Endothelial cell of umbilical vein (primary cell): ENCODE measurements at regions not wholly inside any gene's neighbourhood (a gene's known extent, or its start where the extent isn't known, plus 50 kb on each side); places are given as distances from the start of the nearest gene placed in this dataset.

Source experiments
- BruUV-seq: library from RNA; stranded (reverse); fragments of 400-500 nt; replicated peaks from 2 replicates; lab custom pipeline; 2021; lab: Mats Ljungman, UMichigan
- CTCF ChIA-PET: fragments of 300-600, 350-600 bp; sonication (Branson Sonifier 250); formaldehyde crosslinking; loops from one replicate; lab custom pipeline; 2021; ENCODE audit warnings: antibody characterized with exemption, inconsistent platforms; lab: Charles Lee
- POLR2A ChIA-PET: fragments of 300-600, 350-600 bp; sonication (Branson Sonifier 250); formaldehyde crosslinking; loops from one replicate; lab custom pipeline; 2021; ENCODE audit warnings: antibody characterized with exemption, inconsistent platforms; lab: Charles Lee
- DNase-seq: peaks from one replicate; pipeline ENCODE4 v3.0.0-alpha.2; 2011; ENCODE audit warnings: low read depth, low spot score
- FAIRE-seq: peaks from 2 replicates; lab custom pipeline; 2011; peaks lifted over from hg19 to GRCh38; lab: Jason Lieb, UNC
- H2AFZ ChIP-seq: 2 replicates; pipeline ENCODE4 v1.6.0; 2012; ENCODE audit warnings: low read depth, low read length, control low read depth, inconsistent platforms
- H3K27ac ChIP-seq: 2 replicates; pipeline ENCODE4 v1.5.1; 2011; ENCODE audit warnings: low read depth, mild to moderate bottlenecking, control low read depth, low read length, moderate library complexity; ENCODE audit not compliant: insufficient read depth
- H3K27me3 ChIP-seq, 2 experiments: 2 replicates each; pipeline versions ENCODE4 v1.6.0 to v1.6.1; 2011; ENCODE audit warnings: low read length in 2 of 2, mixed read lengths in 1 of 2; ENCODE audit not compliant: control insufficient read depth in 2 of 2, insufficient read depth in 2 of 2
- H3K36me3 ChIP-seq, 2 experiments: 2 replicates in 1 of 2; 3 replicates in 1 of 2; pipeline ENCODE4 v1.5.1; 2011; ENCODE audit warnings: low read length in 2 of 2, mild to moderate bottlenecking in 1 of 2, moderate library complexity in 1 of 2; ENCODE audit not compliant: control insufficient read depth in 2 of 2, insufficient read depth in 2 of 2; ENCODE audit errors: extremely low read depth in 1 of 2
- H3K4me1 ChIP-seq: 3 replicates; pipeline ENCODE4 v1.5.1; 2011; ENCODE audit warnings: mild to moderate bottlenecking, low read length; ENCODE audit not compliant: control insufficient read depth, insufficient read depth; ENCODE audit errors: extremely low read depth
- H3K4me2 ChIP-seq: 2 replicates; pipeline ENCODE4 v1.6.1; 2011; ENCODE audit warnings: low read length, control low read depth, mixed read lengths; ENCODE audit not compliant: insufficient read depth
- H3K4me3 ChIP-seq, 3 experiments: fragments of 200-600 bp in 1 of 3; sonication (generic), shearing (Covaris generic) in 1 of 3; replicated peaks in 1 of 3; 2 replicates each; pipeline ENCODE4 v1.5.1; 2011 to 2016; ENCODE audit warnings: control low read depth in 3 of 3, low read length in 3 of 3, mild to moderate bottlenecking in 2 of 3, inconsistent platforms in 1 of 3, low read depth in 1 of 3, moderate library complexity in 1 of 3; ENCODE audit not compliant: insufficient read depth in 1 of 3
- H3K79me2 ChIP-seq: 2 replicates; pipeline ENCODE4 v1.6.0; 2012; ENCODE audit warnings: low read length, inconsistent platforms; ENCODE audit not compliant: control insufficient read depth, insufficient read depth
- H3K9ac ChIP-seq: replicated peaks from 2 replicates; pipeline ENCODE3; 2011; ENCODE audit warnings: low read length, control low read depth; ENCODE audit not compliant: insufficient read depth; ENCODE audit errors: extremely low read depth
- H3K9me1 ChIP-seq: replicated peaks from 3 replicates; pipeline ENCODE4 v1.6.0; 2011; ENCODE audit warnings: mild to moderate bottlenecking, low read length; ENCODE audit not compliant: control insufficient read depth, insufficient read depth; ENCODE audit errors: extremely low read depth
- H3K9me3 ChIP-seq: replicated peaks from 2 replicates; pipeline ENCODE4 v1.5.1; 2012; ENCODE audit warnings: low read length, inconsistent platforms; ENCODE audit not compliant: control insufficient read depth, insufficient read depth
- H4K20me1 ChIP-seq: replicated peaks from 2 replicates; pipeline ENCODE3; 2011; ENCODE audit warnings: mild to moderate bottlenecking, low read length; ENCODE audit not compliant: control insufficient read depth, insufficient read depth; ENCODE audit errors: extremely low read depth
- EZH2 ChIP-seq: IDR thresholded peaks from 2 replicates; pipeline ENCODE4 v1.6.1; 2012; ENCODE audit warnings: borderline replicate concordance, low read depth, mild to moderate bottlenecking, moderate library complexity, low read length, inconsistent platforms; ENCODE audit not compliant: severe bottlenecking
- FOS ChIP-seq: IDR thresholded peaks from 2 replicates; pipeline ENCODE4 v1.6.1; 2011; ENCODE audit warnings: mild to moderate bottlenecking, low read length, moderate library complexity, borderline replicate concordance; ENCODE audit not compliant: insufficient read depth
- GATA2 ChIP-seq: IDR thresholded peaks from 2 replicates; pipeline ENCODE4 v1.7.0; 2011; ENCODE audit warnings: low read depth, mild to moderate bottlenecking, moderate library complexity, mixed read lengths, low read length; ENCODE audit not compliant: insufficient read length, insufficient read depth
- JUN ChIP-seq: IDR thresholded peaks from 2 replicates; pipeline ENCODE4 v1.6.1; 2011; ENCODE audit warnings: borderline replicate concordance, low read depth; ENCODE audit not compliant: insufficient read length, insufficient read depth
- MYC ChIP-seq: IDR thresholded peaks from one replicate; pipeline ENCODE4 v1.6.1; 2011; ENCODE audit warnings: mild to moderate bottlenecking, low read depth, low read length
- POLR2A ChIP-seq: IDR thresholded peaks from 2 replicates; pipeline ENCODE4 v1.6.1; 2012; ENCODE audit warnings: low read depth, mild to moderate bottlenecking, control low read depth, low read length
- POLR2AphosphoS5 ChIP-seq: IDR thresholded peaks from 2 replicates; pipeline ENCODE4 v1.6.1; 2012; ENCODE audit warnings: low read depth, mild to moderate bottlenecking, control low read depth, low read length, moderate library complexity; ENCODE audit not compliant: insufficient read depth
- dilution Hi-C: fragments of 300-500 bp; cut with MboI; formaldehyde crosslinking; loops from one replicate; pipeline ENCODE4 v1.15.0; 2019; ENCODE audit warnings: low sequenced_read_pairs; ENCODE audit not compliant: extremely low pct_ligation_motif_present
- intact Hi-C: fragments of 100-400 bp; cut with micrococcal nuclease; formaldehyde crosslinking; loops from one replicate; pipeline ENCODE4 v1.10.0; 2022
- TF ChIP-seq, protein P1 (sequence below), 2 donors: IDR thresholded peaks; 1 replicate in 1 of 2; 2 replicates in 1 of 2; pipeline ENCODE4 v1.5.1; 2011; ENCODE audit warnings: low read length in 2 of 2, mild to moderate bottlenecking in 2 of 2, moderate library complexity in 2 of 2, control low read depth in 1 of 2, inconsistent platforms in 1 of 2, low read depth in 1 of 2; ENCODE audit not compliant: insufficient read depth in 1 of 2; ENCODE audit errors: extremely low read depth in 1 of 2
- TF ChIP-seq, protein P2 (sequence below): IDR thresholded peaks from 2 replicates; pipeline ENCODE4 v1.6.1; 2011; ENCODE audit not compliant: insufficient read depth, insufficient read length

DNA sequence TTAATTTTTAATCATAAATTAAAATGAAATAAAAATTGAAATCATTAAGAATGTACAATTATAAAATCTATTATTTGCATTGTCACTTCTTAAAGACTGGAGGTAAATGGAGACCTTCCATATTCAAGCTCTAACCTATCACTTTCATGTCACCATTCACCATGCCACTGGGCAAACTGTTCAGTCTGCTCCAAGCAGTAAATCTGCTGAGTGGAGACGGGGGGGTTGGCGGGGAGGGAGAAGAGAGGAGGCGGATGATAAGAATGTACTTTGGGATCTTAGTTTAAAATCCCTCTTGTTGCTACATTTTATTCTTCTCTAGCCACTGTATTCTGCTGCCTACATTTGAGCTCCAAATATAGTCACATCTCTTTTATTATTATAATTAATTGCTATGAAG is 365.9 kb upstream of the NFIA start:
- Histone ChIP-seq H3K27ac (no peak overlapping the region), H2AFZ (no peak overlapping the region), H3K9ac (no peak overlapping the region), H3K9me3 (no peaks in the 10 kb centered on the region), H3K4me3 (no peak overlapping the region), H3K4me2 (no peak overlapping the region), H3K4me1 (no peaks in the 10 kb centered on the region), H3K36me3 (no peaks in the 10 kb centered on the region), H3K79me2 (no peaks in the 10 kb centered on the region), H3K27me3 (no peaks in the 10 kb centered on the region), H4K20me1 (no peaks in the 10 kb centered on the region), H3K9me1 (no peaks in the 10 kb centered on the region)
- no TSS peak for BruUV-seq
- DNase-seq (no peak), FAIRE-seq (no peak)
- ChIA-PET POLR2A (no interaction called here), CTCF (no interaction called here)
- intact Hi-C loops: no loop called here
- dilution Hi-C loops: no loop called here
- no peak for TF ChIP-seq MYC
- no peak for TF ChIP-seq POLR2AphosphoS5
- TF ChIP-seq, protein P1, sequence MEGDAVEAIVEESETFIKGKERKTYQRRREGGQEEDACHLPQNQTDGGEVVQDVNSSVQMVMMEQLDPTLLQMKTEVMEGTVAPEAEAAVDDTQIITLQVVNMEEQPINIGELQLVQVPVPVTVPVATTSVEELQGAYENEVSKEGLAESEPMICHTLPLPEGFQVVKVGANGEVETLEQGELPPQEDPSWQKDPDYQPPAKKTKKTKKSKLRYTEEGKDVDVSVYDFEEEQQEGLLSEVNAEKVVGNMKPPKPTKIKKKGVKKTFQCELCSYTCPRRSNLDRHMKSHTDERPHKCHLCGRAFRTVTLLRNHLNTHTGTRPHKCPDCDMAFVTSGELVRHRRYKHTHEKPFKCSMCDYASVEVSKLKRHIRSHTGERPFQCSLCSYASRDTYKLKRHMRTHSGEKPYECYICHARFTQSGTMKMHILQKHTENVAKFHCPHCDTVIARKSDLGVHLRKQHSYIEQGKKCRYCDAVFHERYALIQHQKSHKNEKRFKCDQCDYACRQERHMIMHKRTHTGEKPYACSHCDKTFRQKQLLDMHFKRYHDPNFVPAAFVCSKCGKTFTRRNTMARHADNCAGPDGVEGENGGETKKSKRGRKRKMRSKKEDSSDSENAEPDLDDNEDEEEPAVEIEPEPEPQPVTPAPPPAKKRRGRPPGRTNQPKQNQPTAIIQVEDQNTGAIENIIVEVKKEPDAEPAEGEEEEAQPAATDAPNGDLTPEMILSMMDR (IDR thresholded peaks at IDR 0.05; ENCODE audit: extremely low read depth in 1 of 2, insufficient read depth in 1 of 2, low read depth in 1 of 2, low read length in 2 of 2): no peak
- TF ChIP-seq EZH2: no peak
- no peak for TF ChIP-seq POLR2A
- TF ChIP-seq, protein P2, sequence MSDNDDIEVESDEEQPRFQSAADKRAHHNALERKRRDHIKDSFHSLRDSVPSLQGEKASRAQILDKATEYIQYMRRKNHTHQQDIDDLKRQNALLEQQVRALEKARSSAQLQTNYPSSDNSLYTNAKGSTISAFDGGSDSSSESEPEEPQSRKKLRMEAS: no peak
- no peak for TF ChIP-seq JUN
- TF ChIP-seq FOS: no peak
- no peak for TF ChIP-seq GATA2
